ENCODE measurements at regions not wholly inside any gene's neighbourhood (a gene's known extent, or its start where the extent isn't known, plus 50 kb on each side); places are given as distances from the start of the nearest gene placed in this dataset.

DNA sequence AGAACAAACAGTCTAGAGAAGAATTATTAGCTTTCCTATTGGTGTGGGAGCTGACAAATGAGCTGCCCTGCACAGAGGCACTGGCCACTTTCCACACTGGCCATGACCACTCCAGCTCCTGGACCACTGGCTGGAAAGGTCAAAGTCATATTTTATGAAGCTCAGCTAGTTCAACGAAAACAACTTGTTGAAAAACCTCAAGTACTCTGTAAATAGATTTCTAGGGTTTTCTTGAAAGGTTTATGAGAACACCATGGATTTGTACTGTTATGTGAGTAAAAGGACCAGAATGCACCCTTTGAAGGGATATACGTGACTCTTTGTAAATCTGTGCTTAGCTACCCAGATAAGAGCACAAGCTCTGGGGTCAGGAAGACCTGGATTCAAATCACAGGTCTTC, 54.5 kb upstream of the FGGY start:
- no peak for DNase-seq (ENCODE audit: low read depth in 2 of 2)

DNA sequence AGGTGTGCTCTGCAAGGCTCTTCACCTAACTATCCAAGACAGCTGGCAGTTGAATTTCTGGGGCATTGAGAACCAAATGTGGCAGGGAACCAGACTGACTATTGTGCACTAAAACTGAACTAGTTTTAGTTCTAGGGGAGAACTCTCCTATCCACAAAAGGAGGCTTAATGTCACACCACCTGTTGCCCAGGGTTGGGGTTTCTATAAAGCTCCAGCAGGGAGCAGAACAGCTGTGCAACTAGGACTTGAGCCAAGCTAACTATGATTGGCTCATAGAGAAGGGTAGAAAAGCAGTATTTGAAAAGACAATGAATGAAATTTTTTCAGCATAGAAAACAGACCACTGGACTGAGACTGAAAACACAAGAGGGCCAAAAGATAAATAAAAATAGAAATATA, 53.3 kb upstream of the FGGY start:
- DNase-seq (ENCODE audit: low read depth in 2 of 2) = no peak

DNA sequence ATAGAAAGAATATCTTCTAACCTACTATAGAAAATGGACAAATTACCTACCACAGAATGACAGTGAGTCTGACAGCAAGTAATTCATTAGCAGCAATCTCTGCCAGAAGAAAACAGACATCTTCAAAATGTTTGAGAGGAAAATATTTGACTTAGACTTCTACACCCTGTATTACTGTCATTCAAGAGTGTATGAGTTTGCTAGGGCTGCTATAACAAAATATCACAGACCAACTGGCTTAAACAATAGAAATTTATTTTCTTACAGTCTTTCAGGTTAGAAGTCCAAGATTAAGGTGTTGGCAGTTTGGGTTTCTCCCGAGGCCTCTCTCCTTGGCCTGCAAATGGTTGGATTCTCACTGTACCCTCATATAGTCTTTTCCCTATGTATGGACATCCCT, 52.9 kb upstream of the FGGY start:
- no peak for DNase-seq (ENCODE audit: low read depth in 2 of 2)

DNA sequence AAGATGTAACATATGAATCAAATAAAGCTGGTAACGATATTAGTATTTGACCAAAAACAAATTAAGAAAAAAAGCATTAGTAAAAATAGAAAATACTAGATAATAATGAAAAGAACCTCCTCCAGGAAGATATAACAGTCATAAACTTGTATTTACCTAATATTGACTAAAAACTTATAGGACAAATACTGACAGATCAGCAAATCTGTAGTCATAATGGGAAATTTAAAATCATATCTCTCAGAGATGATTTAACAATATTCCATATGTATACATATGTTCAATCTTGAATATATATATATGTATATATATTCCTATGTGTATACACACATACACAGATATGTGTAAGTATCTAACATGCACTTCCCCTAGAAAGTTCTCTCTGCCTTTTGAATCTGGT, 52.0 kb upstream of the FGGY start:
- no peak for DNase-seq (ENCODE audit: low read depth in 2 of 2)
